GM23248 (cell line): ENCODE measurements at regions not wholly inside any gene's neighbourhood (a gene's known extent, or its start where the extent isn't known, plus 50 kb on each side); places are given as distances from the start of the nearest gene placed in this dataset.

Source experiments
- EZH2 ChIP-seq: fragments of 200-600 bp; sonication (generic); IDR thresholded peaks from 2 replicates; pipeline ENCODE4 v1.6.1; 2018; ENCODE audit warnings: antibody characterized with exemption, mild to moderate bottlenecking; ENCODE audit not compliant: insufficient read depth, poor library complexity, severe bottlenecking
- EZH2phosphoT487 ChIP-seq: fragments of 200-600 bp; sonication (generic); IDR thresholded peaks from 2 replicates; pipeline ENCODE4 v1.6.1; 2018; ENCODE audit warnings: antibody characterized with exemption, moderate library complexity, mild to moderate bottlenecking, low read depth; ENCODE audit not compliant: insufficient read depth

GRCh38 chr4:103915224-103915869, 195.6 kb upstream of the TACR3 start:
- TF ChIP-seq EZH2phosphoT487 (no peak), EZH2 (no peak)
